Lower lobe of right lung (tissue), 2 donors: ENCODE measurements at regions not wholly inside any gene's neighbourhood (a gene's known extent, or its start where the extent isn't known, plus 50 kb on each side); places are given as distances from the start of the nearest gene placed in this dataset.

Experiments used
- ATAC-seq, 2 donors: fragments of 200-7000 bp; cut with Tn5 transposase; one replicate each; pipeline ENCODE4 v1.9.1; 2020 to 2022; ENCODE audit warnings: mild to moderate bottlenecking in 2 of 2, moderate library complexity in 2 of 2
- DNase-seq: peaks from one replicate; pipeline ENCODE4 v3.0.0-alpha.2; 2020
- H3K27ac ChIP-seq: fragments of 200-600 bp; one replicate; pipeline ENCODE4 v1.8.0; 2022
- H3K27me3 ChIP-seq: fragments of 200-600 bp; one replicate; pipeline ENCODE4 v1.8.0; 2022; ENCODE audit warnings: low read depth
- H3K36me3 ChIP-seq: fragments of 200-600 bp; one replicate; pipeline ENCODE4 v1.8.0; 2022; ENCODE audit warnings: mild to moderate bottlenecking
- H3K4me1 ChIP-seq: fragments of 200-600 bp; one replicate; pipeline ENCODE4 v1.8.0; 2022
- H3K4me3 ChIP-seq: fragments of 200-600 bp; one replicate; pipeline ENCODE4 v1.8.0; 2022; ENCODE audit warnings: mild to moderate bottlenecking
- H3K9me3 ChIP-seq: fragments of 200-600 bp; one replicate; pipeline ENCODE4 v1.8.0; 2022
- CTCF ChIP-seq: fragments of 200-600 bp; IDR thresholded peaks from one replicate; pipeline ENCODE4 v1.8.0; 2022; ENCODE audit warnings: antibody characterized with exemption, mild to moderate bottlenecking
- intact Hi-C: fragments of 100-400 bp; cut with DNase I; formaldehyde crosslinking; loops from one replicate; pipeline ENCODE4 v1.11.0; 2022
- donor health status: DM: no; HTN: yes; CAD: no; lungs with severe emphysema.

- Histone ChIP-seq H3K4me3 (no peak overlapping the region), H3K9me3 (no peaks in the 10 kb centered on the region), H3K36me3 (no peaks in the 10 kb centered on the region), H3K27me3 (no peaks in the 10 kb centered on the region), H3K4me1 (no peaks in the 10 kb centered on the region), H3K27ac (no peak overlapping the region)
- intact Hi-C loops: no loop called here
- no peak for ATAC-seq
- no peak for TF ChIP-seq CTCF
- no peak for DNase-seq
Observed at GRCh38 chr16:48487287-48487686, 102.1 kb upstream of the SIAH1 start.

GRCh38 chr16:48481772-48482171, 96.6 kb upstream of the SIAH1 start:
- no peaks in the 10 kb centered on the region for H3K36me3 ChIP-seq
- ATAC-seq (no peak), DNase-seq (no peak)
- peaks cover 4% of the 10 kb centered on the region for H3K4me1 ChIP-seq
- H3K27ac ChIP-seq: no peak overlapping the region
- no peaks in the 10 kb centered on the region for H3K27me3 ChIP-seq
- H3K4me3 ChIP-seq: no peak overlapping the region
- intact Hi-C loops: no loop called here
- H3K9me3 ChIP-seq: no peaks in the 10 kb centered on the region
- no peak for TF ChIP-seq CTCF

GRCh38 chr16:48481211-48481610, 96.0 kb upstream of the SIAH1 start:
- Histone ChIP-seq H3K36me3 (no peaks in the 10 kb centered on the region), H3K9me3 (no peaks in the 10 kb centered on the region), H3K4me3 (no peak overlapping the region), H3K27me3 (no peaks in the 10 kb centered on the region), H3K27ac (no peak overlapping the region), H3K4me1 (peaks cover 4% of the 10 kb centered on the region)
- DNase-seq (no peak), ATAC-seq (no peak)
- no peak for TF ChIP-seq CTCF
- intact Hi-C loops: no loop called here

GRCh38 chr16:48479955-48480354, 94.7 kb upstream of the SIAH1 start:
- Histone ChIP-seq H3K4me3 (no peak overlapping the region), H3K36me3 (no peaks in the 10 kb centered on the region), H3K27me3 (no peaks in the 10 kb centered on the region), H3K9me3 (no peaks in the 10 kb centered on the region), H3K4me1 (peaks cover 4% of the 10 kb centered on the region), H3K27ac (no peak overlapping the region)
- intact Hi-C loops: no loop called here
- ATAC-seq: peak in 1 of 2 donors; percentile 31
- DNase-seq: no peak
- no peak for TF ChIP-seq CTCF

- no peak overlapping the region for H3K4me3 ChIP-seq
- intact Hi-C loops: no loop called here
- no peak for TF ChIP-seq CTCF
- no peak for DNase-seq
- H3K4me1 ChIP-seq: peaks cover 4% of the 10 kb centered on the region
- ATAC-seq: no peak
- H3K27ac ChIP-seq: no peak overlapping the region
- no peaks in the 10 kb centered on the region for H3K27me3 ChIP-seq
- H3K9me3 ChIP-seq: no peaks in the 10 kb centered on the region
- no peaks in the 10 kb centered on the region for H3K36me3 ChIP-seq
Observed at GRCh38 chr16:48479329-48479728, 94.1 kb upstream of the SIAH1 start.

GRCh38 chr16:48478393-48478792, 93.2 kb upstream of the SIAH1 start:
- Histone ChIP-seq H3K36me3 (no peaks in the 10 kb centered on the region), H3K27me3 (no peaks in the 10 kb centered on the region), H3K27ac (no peak overlapping the region), H3K9me3 (no peaks in the 10 kb centered on the region), H3K4me1 (peaks cover 4% of the 10 kb centered on the region), H3K4me3 (no peak overlapping the region)
- TF ChIP-seq CTCF: no peak
- intact Hi-C loops: no loop called here
- DNase-seq: no peak
- ATAC-seq: no peak
